ENCODE measurements at regions not wholly inside any gene's neighbourhood (a gene's known extent, or its start where the extent isn't known, plus 50 kb on each side); places are given as distances from the start of the nearest gene placed in this dataset.

- TF ChIP-seq CTCF (IDR thresholded peaks at IDR 0.05 in 8 of 11, conservative IDR thresholded peaks at IDR 0.05 in 3 of 11) = no peak
- TF ChIP-seq POLR2AphosphoS5 (IDR thresholded peaks at IDR 0.05) = no peak
- no peak for TF ChIP-seq POLR2A (IDR thresholded peaks at IDR 0.05)
These were observed 53.8 kb upstream of the SMAD3 start for GRCh38 chr15:67011617-67012005.

All from spleen (tissue), 7 donors.